Inflammatory macrophage (primary cell): ENCODE measurements at regions not wholly inside any gene's neighbourhood (a gene's known extent, or its start where the extent isn't known, plus 50 kb on each side); places are given as distances from the start of the nearest gene placed in this dataset.
"Not testable (repeated sequence)": the region's sequence is repeated elsewhere in the genome, so short reads cannot be mapped to it uniquely, and the experiment has no call there.

ENCODE experiments used
- DNase-seq, 2 donors: peaks; one replicate each; pipeline ENCODE4 v3.0.0-alpha.2; 2020 to 2022

GRCh38 chr18:47728921-47729320 is 201.5 kb downstream of the SMAD2 start:
- DNase-seq = no peak

DNA sequence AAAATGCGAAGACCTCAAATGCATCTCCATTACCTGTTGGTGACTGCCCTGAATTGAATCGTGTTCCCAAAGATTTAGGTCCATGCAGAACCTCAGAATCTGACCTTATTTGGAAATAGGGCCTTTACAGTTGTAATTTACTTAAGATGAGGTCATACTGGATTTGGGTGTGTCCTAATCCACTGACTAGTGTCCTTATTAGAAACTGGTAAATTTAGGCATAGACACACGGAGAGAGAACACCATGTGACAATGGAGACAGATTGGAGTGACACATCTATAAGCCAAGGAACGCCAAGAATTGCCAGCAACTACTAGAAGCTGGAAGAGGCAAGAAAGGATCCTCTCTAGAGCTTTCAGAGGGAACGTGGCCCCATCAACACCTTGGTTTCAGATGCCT is 203.1 kb downstream of the SMAD2 start:
- no peak for DNase-seq

- DNase-seq = no peak
These were observed 203.9 kb downstream of the SMAD2 start for GRCh38 chr18:47726550-47726949.

DNA sequence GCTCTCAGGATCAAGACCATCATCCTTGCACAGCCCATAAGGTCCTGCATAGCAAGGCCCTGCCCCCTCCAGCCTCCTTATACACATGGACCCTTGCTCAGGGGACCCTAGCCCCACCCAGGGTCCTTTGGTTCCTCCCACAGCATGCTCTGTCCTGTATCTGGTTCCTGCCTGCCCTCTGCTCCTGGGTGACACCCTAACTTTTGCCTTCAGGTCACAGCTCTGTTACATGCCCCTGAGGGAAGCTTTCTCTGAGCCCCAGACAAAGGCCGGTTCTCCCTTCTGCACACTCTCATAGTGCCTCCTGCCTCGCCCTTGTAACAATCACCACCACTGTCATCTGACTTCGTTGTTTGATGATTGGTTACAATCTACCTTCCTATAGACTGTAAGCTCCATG is 204.8 kb downstream of the SMAD2 start:
- DNase-seq = no peak

GRCh38 chr18:47724186-47724975 is 206.1 kb downstream of the SMAD2 start:
- DNase-seq = no peak

DNA sequence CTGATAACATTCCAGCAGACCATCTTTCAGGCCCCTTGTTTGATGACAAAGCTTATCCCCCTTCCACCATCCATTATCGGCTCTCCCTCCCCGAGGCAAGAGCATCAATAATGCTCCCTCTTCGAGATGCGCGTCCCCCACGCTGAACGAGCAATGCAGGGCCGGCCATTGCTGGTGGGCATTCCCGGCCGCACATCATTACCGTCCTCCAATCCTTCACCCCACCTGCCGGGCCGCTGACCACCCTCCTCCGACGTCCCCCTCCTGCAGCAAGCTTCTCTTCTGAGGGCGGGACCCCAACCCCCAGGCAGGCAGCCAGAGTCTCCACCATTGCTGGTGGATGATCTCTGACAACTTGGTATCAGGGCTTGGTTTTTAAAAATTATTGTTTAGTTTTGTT is 208.6 kb downstream of the SMAD2 start:
- DNase-seq = no peak

- DNase-seq = no peak
These were observed 209.7 kb downstream of the SMAD2 start for GRCh38 chr18:47720741-47721140.

- no peak for DNase-seq
These were observed 211.2 kb downstream of the SMAD2 start for GRCh38 chr18:47719096-47719780.

- no peak for DNase-seq
These were observed 211.8 kb downstream of the SMAD2 start for GRCh38 chr18:47718646-47719045.

- DNase-seq = no peak
These were observed 213.2 kb downstream of the SMAD2 start for GRCh38 chr18:47717257-47717656.

DNA sequence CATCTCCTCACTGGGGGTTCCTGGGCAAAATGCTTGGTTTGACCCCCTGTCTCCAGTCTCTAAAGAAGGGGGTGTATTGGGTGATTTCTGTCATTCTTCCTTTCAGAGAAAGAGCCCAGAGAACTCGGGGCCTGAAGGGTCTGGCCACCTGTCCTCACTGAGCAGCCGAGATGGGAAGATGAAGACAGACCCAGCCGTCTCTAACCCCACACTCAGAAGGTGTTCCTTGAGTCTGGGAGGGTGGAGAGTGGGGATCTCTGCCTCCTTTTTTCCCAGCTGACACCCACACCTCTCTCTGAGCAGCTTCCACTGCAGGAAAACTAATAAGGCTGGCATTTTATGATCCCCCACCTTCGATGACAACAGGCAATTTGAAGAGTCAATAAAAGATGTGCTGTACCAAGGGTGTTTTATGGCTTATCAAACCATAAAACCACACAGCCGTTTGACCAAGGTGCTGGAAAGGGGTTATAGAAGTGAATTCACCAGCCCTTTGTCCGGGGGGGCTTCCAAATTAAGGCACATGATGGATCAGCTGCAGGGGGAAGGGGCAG is 213.8 kb downstream of the SMAD2 start:
- no peak for DNase-seq

GRCh38 chr18:47710451-47710850 is 220.0 kb downstream of the SMAD2 start:
- DNase-seq = no peak

- DNase-seq = no peak
These were observed 220.9 kb downstream of the SMAD2 start for GRCh38 chr18:47709556-47709955.

- no peak for DNase-seq
These were observed 222.3 kb downstream of the SMAD2 start for GRCh38 chr18:47708206-47708605.

- DNase-seq = no peak
These were observed 229.3 kb downstream of the SMAD2 start for GRCh38 chr18:47701134-47701533.

DNA sequence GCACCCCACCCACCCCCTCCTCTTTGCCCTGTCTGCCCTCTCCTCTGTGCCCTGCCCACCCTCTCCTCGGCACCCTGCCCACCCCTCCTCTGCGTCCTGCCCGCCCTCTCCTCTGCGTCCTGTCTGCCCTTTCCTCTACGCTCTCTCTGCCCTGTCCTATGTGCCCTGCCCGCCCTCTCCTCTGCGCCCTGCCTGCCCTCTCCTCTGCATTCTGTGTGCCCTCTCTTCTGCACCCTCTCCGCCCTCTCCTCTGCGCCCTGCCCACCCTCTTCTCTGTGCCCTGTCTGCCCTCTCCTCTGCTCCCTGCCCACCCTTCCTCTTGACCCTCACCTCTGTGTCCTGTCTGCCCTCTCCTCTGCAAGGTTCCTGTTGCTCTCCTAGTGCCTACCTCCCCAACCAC is 233.6 kb downstream of the SMAD2 start:
- no peak for DNase-seq

GRCh38 chr18:47691611-47692010 is 238.8 kb downstream of the SMAD2 start:
- DNase-seq = no peak

DNA sequence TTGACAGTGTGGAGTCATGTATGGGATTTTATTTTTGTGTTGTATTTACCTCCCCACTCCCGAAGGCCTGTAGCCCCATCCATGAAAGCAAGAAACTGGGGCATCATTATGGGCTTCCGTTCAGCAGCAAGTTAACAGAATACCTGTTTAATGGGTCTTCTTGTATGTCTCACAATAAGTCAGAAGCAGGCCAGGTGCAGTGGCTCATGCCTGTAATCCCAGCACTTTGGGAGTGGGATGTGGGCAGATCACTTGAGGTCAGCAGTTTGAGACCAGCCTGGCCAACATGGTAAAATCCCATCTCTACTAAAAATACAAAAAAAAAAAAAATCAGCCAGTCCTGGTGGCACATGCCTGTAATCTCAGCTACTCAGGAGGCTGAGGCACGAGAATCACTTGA is 239.7 kb downstream of the SMAD2 start:
- DNase-seq = not testable (repeated sequence)

- DNase-seq = no peak
These were observed 241.1 kb downstream of the SMAD2 start for GRCh38 chr18:47689371-47689770.

DNA sequence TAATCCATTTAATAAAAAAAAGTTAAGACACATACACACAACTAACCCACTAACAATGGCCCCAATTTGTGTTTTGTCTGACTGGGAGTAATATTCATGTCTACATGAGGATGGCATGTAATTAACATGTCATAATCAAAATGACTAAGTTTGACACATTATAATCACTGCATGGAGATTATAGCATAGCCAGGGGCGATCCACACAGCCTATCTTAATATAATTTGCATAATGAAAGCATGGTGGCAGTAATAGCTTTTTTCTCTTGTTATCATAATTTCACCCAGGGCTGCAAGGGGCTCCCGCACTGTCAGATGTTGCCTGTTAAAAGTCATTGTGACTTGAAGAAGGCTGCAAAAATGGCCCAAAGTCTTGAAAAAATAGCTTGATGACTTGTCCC is 243.7 kb downstream of the SMAD2 start:
- DNase-seq = no peak

- no peak for DNase-seq
These were observed 246.7 kb downstream of the SMAD2 start for GRCh38 chr18:47683774-47684173.

DNA sequence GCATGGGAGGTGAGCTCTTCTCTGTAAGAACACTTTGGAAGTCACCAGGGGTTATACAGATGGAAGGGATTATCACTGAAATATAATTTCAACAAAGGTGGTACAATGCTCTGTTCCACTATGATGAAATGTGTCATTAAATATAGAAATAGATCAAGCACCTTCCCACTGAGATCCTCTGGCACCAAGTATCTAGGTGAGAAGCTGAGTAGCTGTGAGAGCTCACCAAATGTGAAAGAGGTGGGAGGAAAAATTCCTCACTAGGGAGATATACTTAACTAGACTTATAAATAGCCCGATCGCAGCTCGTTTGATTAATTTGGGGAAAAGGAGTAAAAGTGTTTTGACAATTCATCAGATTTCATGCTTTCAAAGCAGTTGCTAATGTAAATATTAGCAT is 247.6 kb downstream of the SMAD2 start:
- no peak for DNase-seq

GRCh38 chr18:47680488-47680887 is 250.0 kb downstream of the SMAD2 start:
- DNase-seq = peak in 1 of 2 donors; percentile 5

- DNase-seq = no peak
These were observed 250.6 kb downstream of the SMAD2 start for GRCh38 chr18:47679864-47680263.
